IPS-15b (cell line): ENCODE measurements at regions not wholly inside any gene's neighbourhood (a gene's known extent, or its start where the extent isn't known, plus 50 kb on each side); places are given as distances from the start of the nearest gene placed in this dataset.
"Not testable (repeated sequence)": the region's sequence is repeated elsewhere in the genome, so short reads cannot be mapped to it uniquely, and the experiment has no call there.

Experiments
- H3K27me3 ChIP-seq: one replicate; pipeline ENCODE4 v1.6.1; 2013; ENCODE audit warnings: low read length; ENCODE audit not compliant: control insufficient read depth, insufficient read depth
- H3K36me3 ChIP-seq: one replicate; pipeline ENCODE4 v1.6.1; 2013; ENCODE audit warnings: low read length; ENCODE audit not compliant: control insufficient read depth, insufficient read depth
- H3K4me1 ChIP-seq: one replicate; pipeline ENCODE4 v1.6.1; 2013; ENCODE audit warnings: mild to moderate bottlenecking, low read length; ENCODE audit not compliant: control insufficient read depth, insufficient read depth
- H3K4me3 ChIP-seq: one replicate; pipeline ENCODE4 v1.5.1; 2013; ENCODE audit warnings: low read depth, low read length
- H3K9ac ChIP-seq: one replicate; pipeline ENCODE4 v1.6.1; 2013; ENCODE audit warnings: low read depth, mild to moderate bottlenecking, low read length
- H3K9me3 ChIP-seq: one replicate; pipeline ENCODE4 v1.6.1; 2013; ENCODE audit warnings: mild to moderate bottlenecking, low read length; ENCODE audit not compliant: control insufficient read depth, insufficient read depth

GRCh38 chr17:51474764-51475163 lies 214.4 kb downstream of the UTP18 start:
- Histone ChIP-seq H3K9me3 (no peaks in the 10 kb centered on the region), H3K27me3 (no peaks in the 10 kb centered on the region), H3K36me3 (no peaks in the 10 kb centered on the region), H3K9ac (no peak overlapping the region), H3K4me1 (peaks cover 9% of the 10 kb centered on the region), H3K4me3 (no peak overlapping the region)

GRCh38 chr17:51475730-51476129 lies 215.4 kb downstream of the UTP18 start:
- Histone ChIP-seq H3K36me3 (no peaks in the 10 kb centered on the region), H3K27me3 (no peaks in the 10 kb centered on the region), H3K9me3 (no peaks in the 10 kb centered on the region), H3K4me3 (no peak overlapping the region), H3K4me1 (peaks cover 9% of the 10 kb centered on the region), H3K9ac (no peak overlapping the region)

- Histone ChIP-seq H3K9me3 (no peaks in the 10 kb centered on the region), H3K36me3 (no peaks in the 10 kb centered on the region), H3K27me3 (no peaks in the 10 kb centered on the region), H3K9ac (no peak overlapping the region), H3K4me1 (peaks cover 5% of the 10 kb centered on the region), H3K4me3 (no peak overlapping the region)
Observed at GRCh38 chr17:51479303-51479702, 219.0 kb downstream of the UTP18 start.

GRCh38 chr17:51481370-51481769 lies 221.0 kb downstream of the UTP18 start:
- Histone ChIP-seq H3K27me3 (no peaks in the 10 kb centered on the region), H3K9ac (no peak overlapping the region), H3K4me1 (no peaks in the 10 kb centered on the region), H3K36me3 (no peaks in the 10 kb centered on the region), H3K9me3 (no peaks in the 10 kb centered on the region), H3K4me3 (no peak overlapping the region)

- not testable (repeated sequence) for H3K36me3 ChIP-seq, H3K9ac ChIP-seq, H3K4me1 ChIP-seq, H3K9me3 ChIP-seq, H3K27me3 ChIP-seq, H3K4me3 ChIP-seq
Observed at GRCh38 chr17:51482248-51482647, 221.9 kb downstream of the UTP18 start.

- Histone ChIP-seq H3K36me3 (no peaks in the 10 kb centered on the region), H3K4me1 (peaks cover 2% of the 10 kb centered on the region), H3K9ac (no peak overlapping the region), H3K9me3 (no peaks in the 10 kb centered on the region), H3K4me3 (no peak overlapping the region), H3K27me3 (no peaks in the 10 kb centered on the region)
Observed at GRCh38 chr17:51486091-51486490, 225.7 kb downstream of the UTP18 start.

GRCh38 chr17:51486885-51487520 lies 226.7 kb downstream of the UTP18 start:
- Histone ChIP-seq H3K36me3 (no peaks in the 10 kb centered on the region), H3K4me1 (peaks cover 2% of the 10 kb centered on the region), H3K27me3 (no peaks in the 10 kb centered on the region), H3K9ac (no peak overlapping the region), H3K9me3 (no peaks in the 10 kb centered on the region), H3K4me3 (no peak overlapping the region)

- Histone ChIP-seq H3K9me3 (no peaks in the 10 kb centered on the region), H3K4me3 (peak overlapping the region; percentile 28), H3K4me1 (peaks cover 2% of the 10 kb centered on the region), H3K36me3 (no peaks in the 10 kb centered on the region), H3K27me3 (no peaks in the 10 kb centered on the region), H3K9ac (no peak overlapping the region)
Observed at GRCh38 chr17:51487947-51488346, 227.6 kb downstream of the UTP18 start.

- Histone ChIP-seq H3K9ac (no peak overlapping the region), H3K27me3 (no peaks in the 10 kb centered on the region), H3K4me1 (peaks cover 2% of the 10 kb centered on the region), H3K36me3 (no peaks in the 10 kb centered on the region), H3K9me3 (no peaks in the 10 kb centered on the region), H3K4me3 (no peak overlapping the region)
Observed at GRCh38 chr17:51491416-51491815, 231.1 kb downstream of the UTP18 start.

GRCh38 chr17:51493206-51493605 lies 232.9 kb downstream of the UTP18 start:
- Histone ChIP-seq H3K4me1 (no peaks in the 10 kb centered on the region), H3K4me3 (no peak overlapping the region), H3K27me3 (no peaks in the 10 kb centered on the region)

GRCh38 chr17:51496378-51496777 lies 236.0 kb downstream of the UTP18 start:
- no peak overlapping the region for H3K9ac ChIP-seq
- H3K9me3 ChIP-seq: no peaks in the 10 kb centered on the region
- H3K4me3 ChIP-seq: no peak overlapping the region
- H3K4me1 ChIP-seq: no peaks in the 10 kb centered on the region
- no peaks in the 10 kb centered on the region for H3K27me3 ChIP-seq
- H3K36me3 ChIP-seq: no peaks in the 10 kb centered on the region

More at GRCh38 chr17:51493206-51493605, 232.9 kb downstream of the UTP18 start:
- no peak overlapping the region for H3K9ac ChIP-seq
- no peaks in the 10 kb centered on the region for H3K36me3 ChIP-seq
- no peaks in the 10 kb centered on the region for H3K9me3 ChIP-seq

- Histone ChIP-seq H3K4me3 (no peak overlapping the region), H3K9me3 (no peaks in the 10 kb centered on the region), H3K4me1 (no peaks in the 10 kb centered on the region), H3K36me3 (no peaks in the 10 kb centered on the region), H3K27me3 (no peaks in the 10 kb centered on the region), H3K9ac (no peak overlapping the region)
Observed at GRCh38 chr17:51499897-51500296, 239.6 kb downstream of the UTP18 start.
